ENCODE measurements at regions not wholly inside any gene's neighbourhood (a gene's known extent, or its start where the extent isn't known, plus 50 kb on each side); places are given as distances from the start of the nearest gene placed in this dataset.

DNA sequence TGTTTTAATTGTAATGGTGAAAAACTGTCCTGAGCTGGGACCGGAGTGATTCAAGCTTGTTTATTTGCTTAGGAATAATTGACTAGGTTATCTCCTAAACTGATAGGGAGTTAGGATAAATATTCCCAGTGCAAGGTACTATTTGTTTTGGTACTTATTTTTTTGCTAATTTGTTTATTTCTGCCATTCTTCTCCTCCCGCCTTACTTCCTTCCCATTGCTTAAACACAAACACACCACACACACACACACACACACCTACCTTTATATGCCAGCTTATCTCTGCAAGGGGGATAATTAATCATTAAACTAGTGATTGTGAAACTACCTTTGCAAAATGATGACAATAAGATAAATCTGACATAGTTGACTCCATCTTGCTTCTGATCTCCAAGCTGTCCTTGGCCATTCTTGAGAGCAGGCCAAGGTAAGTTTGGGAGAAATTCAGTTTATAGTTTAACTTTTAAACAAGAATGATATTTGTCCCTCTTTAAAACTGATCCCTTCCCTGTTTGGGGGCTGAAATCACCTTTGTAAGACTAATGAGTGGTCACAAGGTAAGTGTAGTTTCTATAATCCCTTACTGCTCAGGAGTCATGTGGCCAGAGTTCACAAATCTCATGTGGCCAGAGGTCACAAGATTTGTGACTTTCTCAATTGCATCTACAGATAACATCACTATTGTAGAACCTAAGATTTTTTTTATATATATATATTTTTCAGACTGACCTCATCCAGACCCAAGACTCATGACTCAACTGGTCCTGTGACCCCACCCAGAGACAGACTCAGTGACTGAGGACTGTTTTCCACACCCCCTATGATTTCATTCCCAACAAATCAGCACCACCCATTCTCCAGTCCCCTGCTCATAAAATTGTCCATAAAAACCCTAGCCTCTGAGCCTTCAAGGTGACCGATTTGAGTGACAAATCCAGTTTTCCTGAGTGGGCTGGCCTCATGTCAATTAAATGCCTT lies 83.1 kb upstream of the LRRTM4 start:
- H3K4me3 ChIP-seq (ENCODE audit: low read depth, low read length), result no peak overlapping the region
- TF ChIP-seq POLR2A (IDR thresholded peaks at IDR 0.05; ENCODE audit: extremely low read depth, insufficient read length) (no peak), CTCF (IDR thresholded peaks at IDR 0.05; ENCODE audit: low read depth, low read length) (no peak), MYC (IDR thresholded peaks at IDR 0.05; ENCODE audit: low read depth, low read length) (no peak), MAX (IDR thresholded peaks at IDR 0.05; ENCODE audit: low read depth, low read length) (no peak)
- DNase-seq (ENCODE audit: low read depth), result no peak

DNA sequence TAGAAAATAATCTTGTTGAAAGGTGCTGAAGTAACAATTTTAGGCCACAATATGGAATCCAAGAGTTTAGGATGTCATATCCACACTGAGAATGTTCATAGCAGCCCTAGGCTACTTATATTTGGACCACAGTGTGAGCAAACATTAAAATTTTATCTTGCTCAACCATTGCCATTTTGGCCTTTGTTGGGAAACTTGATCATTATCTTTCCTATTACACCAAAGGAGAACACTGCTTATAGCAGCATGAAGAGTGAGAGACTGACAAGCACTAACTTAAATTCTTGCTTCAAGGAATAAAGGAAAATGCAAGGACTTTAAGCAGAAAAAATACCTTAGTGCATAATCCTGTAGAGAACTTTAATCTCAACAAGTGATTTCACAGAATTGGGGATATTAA lies 86.3 kb upstream of the LRRTM4 start:
- no peak overlapping the region for H3K4me3 ChIP-seq (ENCODE audit: low read depth, low read length)
- no peak for DNase-seq (ENCODE audit: low read depth)
- no peak for TF ChIP-seq CTCF (IDR thresholded peaks at IDR 0.05; ENCODE audit: low read depth, low read length)
- no peak for TF ChIP-seq MYC (IDR thresholded peaks at IDR 0.05; ENCODE audit: low read depth, low read length)
- no peak for TF ChIP-seq MAX (IDR thresholded peaks at IDR 0.05; ENCODE audit: low read depth, low read length)
- TF ChIP-seq POLR2A (IDR thresholded peaks at IDR 0.05; ENCODE audit: extremely low read depth, insufficient read length), result no peak

GRCh38 chr2:77629539-77629938 lies 107.4 kb upstream of the LRRTM4 start:
- no peak overlapping the region for H3K4me3 ChIP-seq (ENCODE audit: low read depth, low read length)
- TF ChIP-seq MYC (IDR thresholded peaks at IDR 0.05; ENCODE audit: low read depth, low read length) (no peak), CTCF (IDR thresholded peaks at IDR 0.05; ENCODE audit: low read depth, low read length) (no peak), POLR2A (IDR thresholded peaks at IDR 0.05; ENCODE audit: extremely low read depth, insufficient read length) (no peak), MAX (IDR thresholded peaks at IDR 0.05; ENCODE audit: low read depth, low read length) (no peak)
- no peak for DNase-seq (ENCODE audit: low read depth)

- no peak for DNase-seq (ENCODE audit: low read depth)
- TF ChIP-seq POLR2A (IDR thresholded peaks at IDR 0.05; ENCODE audit: extremely low read depth, insufficient read length) (no peak), MAX (IDR thresholded peaks at IDR 0.05; ENCODE audit: low read depth, low read length) (no peak), MYC (IDR thresholded peaks at IDR 0.05; ENCODE audit: low read depth, low read length) (no peak), CTCF (IDR thresholded peaks at IDR 0.05; ENCODE audit: low read depth, low read length) (no peak)
Measured at GRCh38 chr2:77631007-77631406, 108.8 kb upstream of the LRRTM4 start.

GRCh38 chr2:77633601-77634000 lies 111.4 kb upstream of the LRRTM4 start:
- DNase-seq (ENCODE audit: low read depth), result no peak
- TF ChIP-seq MYC (IDR thresholded peaks at IDR 0.05; ENCODE audit: low read depth, low read length), result no peak
- TF ChIP-seq CTCF (IDR thresholded peaks at IDR 0.05; ENCODE audit: low read depth, low read length), result no peak
- TF ChIP-seq POLR2A (IDR thresholded peaks at IDR 0.05; ENCODE audit: extremely low read depth, insufficient read length), result no peak
- no peak for TF ChIP-seq MAX (IDR thresholded peaks at IDR 0.05; ENCODE audit: low read depth, low read length)
- H3K4me3 ChIP-seq (ENCODE audit: low read depth, low read length), result no peak overlapping the region

More at GRCh38 chr2:77631007-77631406, 108.8 kb upstream of the LRRTM4 start:
- no peak overlapping the region for H3K4me3 ChIP-seq (ENCODE audit: low read depth, low read length)

Data from NB4 (cell line).